K562 (cell line): ENCODE measurements at regions not wholly inside any gene's neighbourhood (a gene's known extent, or its start where the extent isn't known, plus 50 kb on each side); places are given as distances from the start of the nearest gene placed in this dataset.

ENCODE experiments used
- CTCFL ChIP-seq: IDR thresholded peaks from 2 replicates; pipeline ENCODE4 v1.6.1; 2011; ENCODE audit warnings: borderline replicate concordance, low read depth, mild to moderate bottlenecking, moderate library complexity, low read length; ENCODE audit not compliant: insufficient read depth, poor library complexity, severe bottlenecking
- HDAC1 ChIP-seq, 2 experiments: fragments of 450-650 bp; IDR thresholded peaks; 2 replicates each; pipeline ENCODE4 v1.6.1; 2016 to 2017; ENCODE audit warnings: inconsistent platforms in 1 of 2, mild to moderate bottlenecking in 1 of 2, moderate library complexity in 1 of 2
- MXI1 ChIP-seq: IDR thresholded peaks from 2 replicates; pipeline ENCODE4 v1.6.1; 2011; ENCODE audit warnings: low read depth, mild to moderate bottlenecking, improper control_type of control experiment, low read length
- NFXL1 ChIP-seq: fragments of 450-650 bp; formaldehyde crosslinking; IDR thresholded peaks from 2 replicates; pipeline ENCODE4 v1.4.0; 2021; ENCODE audit warnings: mild to moderate bottlenecking
- PTBP1 ChIP-seq: fragments of 200-400 bp; formaldehyde crosslinking; IDR thresholded peaks from 2 replicates; pipeline ENCODE4 v1.6.1; 2017; ENCODE audit warnings: low read depth, low read length
- REST ChIP-seq, 2 experiments: fragments of 450-650 bp; formaldehyde crosslinking in 1 of 2; IDR thresholded peaks; 2 replicates each; pipeline versions ENCODE4 v1.4.0 to v1.6.1; 2014 to 2020; ENCODE audit warnings: mild to moderate bottlenecking in 2 of 2, borderline replicate concordance in 1 of 2, low read depth in 1 of 2
- TSHZ1 ChIP-seq: fragments of 250-450 bp; sonication (Bioruptor Pico); IDR thresholded peaks from 2 replicates; pipeline ENCODE4 v1.4.0; 2020; ENCODE audit warnings: mild to moderate bottlenecking, moderate library complexity
- ZC3H4 ChIP-seq: sonication (generic); formaldehyde crosslinking; IDR thresholded peaks from 2 replicates; pipeline ENCODE4 v1.9.0; 2021; ENCODE audit warnings: missing genetic modification reagents, borderline replicate concordance
- ZKSCAN8 ChIP-seq: fragments of 200-800 bp; sonication (Bioruptor generic); IDR thresholded peaks from 2 replicates; pipeline ENCODE4 v1.6.1; 2016; ENCODE audit warnings: missing genetic modification characterization, missing compliant biosample characterization
- ZSCAN32 ChIP-seq: fragments of 450-650 bp; formaldehyde crosslinking; IDR thresholded peaks from 2 replicates; pipeline ENCODE4 v1.4.0; 2020; ENCODE audit warnings: mild to moderate bottlenecking, moderate library complexity
- TF ChIP-seq, protein P1 (sequence below): sonication (generic); formaldehyde crosslinking; IDR thresholded peaks from 2 replicates; pipeline ENCODE4 v1.5.0; 2020; ENCODE audit warnings: missing genetic modification reagents
- TF ChIP-seq, protein P2 (sequence below): fragments of 250-450 bp; sonication (Bioruptor Pico); IDR thresholded peaks from 2 replicates; pipeline ENCODE4 v1.5.0; 2021

DNA sequence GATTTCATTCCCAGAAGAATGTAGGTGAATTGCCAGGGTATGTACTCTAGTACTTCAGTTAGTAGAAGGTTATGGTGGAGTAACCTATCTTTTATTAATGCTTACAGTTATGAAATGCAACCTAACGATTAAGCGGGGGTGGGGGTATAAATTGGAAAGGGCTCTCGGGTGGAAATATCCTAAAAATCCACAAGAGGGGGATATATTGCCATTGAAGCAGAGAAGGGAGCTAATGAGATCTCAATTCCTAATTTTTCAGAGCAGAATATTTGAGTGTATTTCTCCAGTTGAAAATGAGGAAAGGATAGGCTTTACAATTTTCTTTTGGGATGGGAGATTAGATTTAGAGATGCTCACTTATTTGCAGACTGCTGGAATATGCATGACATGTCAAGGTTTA lies 90.8 kb downstream of the DNAJB9 start (continued):
- peak; percentile 38; the same call in 1 of the 2 replicates for TF ChIP-seq REST (IDR thresholded peaks at IDR 0.05; ENCODE audit: borderline replicate concordance)
- no peak for TF ChIP-seq REST (CRISPR knock-in tag; IDR thresholded peaks at IDR 0.05; ENCODE audit: low read depth)
- no peak for TF ChIP-seq CTCFL
- TF ChIP-seq, protein P1, sequence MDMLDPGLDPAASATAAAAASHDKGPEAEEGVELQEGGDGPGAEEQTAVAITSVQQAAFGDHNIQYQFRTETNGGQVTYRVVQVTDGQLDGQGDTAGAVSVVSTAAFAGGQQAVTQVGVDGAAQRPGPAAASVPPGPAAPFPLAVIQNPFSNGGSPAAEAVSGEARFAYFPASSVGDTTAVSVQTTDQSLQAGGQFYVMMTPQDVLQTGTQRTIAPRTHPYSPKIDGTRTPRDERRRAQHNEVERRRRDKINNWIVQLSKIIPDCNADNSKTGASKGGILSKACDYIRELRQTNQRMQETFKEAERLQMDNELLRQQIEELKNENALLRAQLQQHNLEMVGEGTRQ (CRISPR knock-in tag) = no peak
- TF ChIP-seq ZKSCAN8 (CRISPR knock-in tag) = no peak
- TF ChIP-seq ZSCAN32 (CRISPR knock-in tag) = no peak
- TF ChIP-seq PTBP1 = no peak
- no peak for TF ChIP-seq MXI1
- TF ChIP-seq, protein P2, sequence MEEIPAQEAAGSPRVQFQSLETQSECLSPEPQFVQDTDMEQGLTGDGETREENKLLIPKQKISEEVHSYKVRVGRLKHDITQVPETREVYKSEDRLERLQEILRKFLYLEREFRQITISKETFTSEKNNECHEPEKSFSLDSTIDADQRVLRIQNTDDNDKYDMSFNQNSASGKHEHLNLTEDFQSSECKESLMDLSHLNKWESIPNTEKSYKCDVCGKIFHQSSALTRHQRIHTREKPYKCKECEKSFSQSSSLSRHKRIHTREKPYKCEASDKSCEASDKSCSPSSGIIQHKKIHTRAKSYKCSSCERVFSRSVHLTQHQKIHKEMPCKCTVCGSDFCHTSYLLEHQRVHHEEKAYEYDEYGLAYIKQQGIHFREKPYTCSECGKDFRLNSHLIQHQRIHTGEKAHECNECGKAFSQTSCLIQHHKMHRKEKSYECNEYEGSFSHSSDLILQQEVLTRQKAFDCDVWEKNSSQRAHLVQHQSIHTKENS = no peak
- TF ChIP-seq NFXL1 (CRISPR knock-in tag) = no peak
- no peak for TF ChIP-seq ZC3H4 (CRISPR knock-in tag)
- no peak for TF ChIP-seq TSHZ1 (CRISPR knock-in tag)
- no peak for TF ChIP-seq HDAC1 (IDR thresholded peaks at IDR 0.05)
